Neural progenitor cell (in vitro differentiated cells): ENCODE measurements at regions not wholly inside any gene's neighbourhood (a gene's known extent, or its start where the extent isn't known, plus 50 kb on each side); places are given as distances from the start of the nearest gene placed in this dataset.

Experiments used
- DNase-seq: peaks from one replicate; pipeline ENCODE4 v3.0.0-alpha.2; 2016; ENCODE audit warnings: low spot score
- H2AFZ ChIP-seq: fragments of 200-600 bp; sonication (generic); replicated peaks from 2 replicates; pipeline ENCODE4 v1.6.1; 2016; ENCODE audit warnings: antibody characterized with exemption
- H3F3A ChIP-seq: fragments of 200-600 bp; sonication (generic); 2 replicates; pipeline ENCODE4 v1.6.1; 2016; ENCODE audit warnings: antibody characterized with exemption, low read depth
- H3K27ac ChIP-seq: fragments of 200-600 bp; sonication (generic); 2 replicates; pipeline ENCODE4 v1.5.1; 2016; ENCODE audit warnings: mild to moderate bottlenecking
- H3K27me3 ChIP-seq: fragments of 200-600 bp; sonication (generic); 2 replicates; pipeline ENCODE4 v1.6.1; 2016; ENCODE audit warnings: mild to moderate bottlenecking, moderate library complexity
- H3K36me3 ChIP-seq: fragments of 200-600 bp; sonication (generic); 2 replicates; pipeline ENCODE4 v1.5.1; 2016
- H3K4me1 ChIP-seq: fragments of 200-600 bp; sonication (generic); 2 replicates; pipeline ENCODE4 v1.6.1; 2016; ENCODE audit warnings: mixed run types
- H3K4me2 ChIP-seq: fragments of 200-600 bp; sonication (generic); 2 replicates; pipeline ENCODE4 v1.6.1; 2016
- H3K4me3 ChIP-seq: fragments of 200-600 bp; sonication (generic); 2 replicates; pipeline ENCODE4 v1.5.1; 2016
- H3K79me2 ChIP-seq: fragments of 200-600 bp; sonication (generic); 2 replicates; pipeline ENCODE4 v1.6.1; 2016; ENCODE audit warnings: low read depth
- H3K9ac ChIP-seq: fragments of 200-600 bp; sonication (generic); 2 replicates; pipeline ENCODE4 v1.6.1; 2016
- H3K9me3 ChIP-seq: fragments of 200-600 bp; sonication (generic); 2 replicates; pipeline ENCODE4 v1.5.1; 2016; ENCODE audit warnings: low read depth
- H4K20me1 ChIP-seq: fragments of 200-600 bp; sonication (generic); 2 replicates; pipeline ENCODE4 v1.6.1; 2016; ENCODE audit warnings: low read depth
- H3K27ac Mint-ChIP-seq: 3 replicates; pipeline ENCODE4 v1.8.0; 2021; ENCODE audit warnings: mixed read lengths
- H3K27me3 Mint-ChIP-seq: 2 replicates; pipeline ENCODE4 v1.8.0; 2022; ENCODE audit warnings: low read depth, mild to moderate bottlenecking, inconsistent platforms, moderate library complexity, mixed read lengths; ENCODE audit not compliant: insufficient read depth
- H3K36me3 Mint-ChIP-seq: 3 replicates; pipeline ENCODE4 v1.8.0; 2021; ENCODE audit warnings: mixed read lengths
- H3K4me1 Mint-ChIP-seq: 3 replicates; pipeline ENCODE4 v1.8.0; 2021; ENCODE audit warnings: mixed read lengths
- H3K4me3 Mint-ChIP-seq: 3 replicates; pipeline ENCODE4 v1.8.0; 2021; ENCODE audit warnings: mild to moderate bottlenecking, moderate library complexity, mixed read lengths
- H3K9me3 Mint-ChIP-seq: 3 replicates; pipeline ENCODE4 v1.8.0; 2020; ENCODE audit warnings: mixed read lengths
- EZH2 ChIP-seq: fragments of 200-600 bp; sonication (generic); IDR thresholded peaks from 2 replicates; pipeline ENCODE4 v1.6.1; 2017; ENCODE audit warnings: antibody characterized with exemption, mild to moderate bottlenecking, moderate library complexity
- EZH2phosphoT487 ChIP-seq: fragments of 200-600 bp; sonication (generic); IDR thresholded peaks from 2 replicates; pipeline ENCODE4 v1.6.1; 2017; ENCODE audit warnings: antibody characterized with exemption
- TF ChIP-seq, protein P1 (sequence below): fragments of 200-600 bp; sonication (generic); IDR thresholded peaks from 2 replicates; pipeline ENCODE4 v1.5.1; 2017; ENCODE audit warnings: antibody characterized with exemption, mild to moderate bottlenecking

DNA sequence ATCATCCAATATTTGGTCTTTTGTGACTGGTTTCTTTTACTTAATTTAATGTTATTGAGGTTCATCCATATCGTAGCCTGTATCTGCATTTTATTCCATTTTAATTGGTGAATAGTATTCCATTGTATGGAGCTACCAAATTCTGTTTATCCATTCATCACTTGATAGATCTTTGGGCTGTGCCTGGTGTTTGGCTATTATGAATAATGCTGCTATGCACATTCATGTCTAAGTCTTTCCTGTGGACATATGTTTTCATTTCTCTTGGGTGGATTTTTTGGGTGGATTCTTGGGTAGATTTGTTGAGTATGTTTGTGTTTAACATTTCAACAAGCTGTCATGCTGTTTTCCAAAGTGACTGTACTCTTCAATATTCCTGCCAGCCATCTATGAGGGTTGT, 52.5 kb upstream of the NEDD4L start:
- Histone ChIP-seq H2AFZ (no peak overlapping the region), H3F3A (no peaks in the 10 kb centered on the region), H4K20me1 (no peaks in the 10 kb centered on the region), H3K9ac (no peak overlapping the region), H3K36me3 (no peaks in the 10 kb centered on the region), H3K4me3 (no peak overlapping the region), H3K27me3 (no peaks in the 10 kb centered on the region), H3K4me1 (peaks cover 2% of the 10 kb centered on the region), H3K79me2 (no peaks in the 10 kb centered on the region), H3K4me2 (no peak overlapping the region), H3K27ac (no peak overlapping the region), H3K9me3 (no peaks in the 10 kb centered on the region)
- no peak for TF ChIP-seq EZH2phosphoT487
- TF ChIP-seq, protein P1, sequence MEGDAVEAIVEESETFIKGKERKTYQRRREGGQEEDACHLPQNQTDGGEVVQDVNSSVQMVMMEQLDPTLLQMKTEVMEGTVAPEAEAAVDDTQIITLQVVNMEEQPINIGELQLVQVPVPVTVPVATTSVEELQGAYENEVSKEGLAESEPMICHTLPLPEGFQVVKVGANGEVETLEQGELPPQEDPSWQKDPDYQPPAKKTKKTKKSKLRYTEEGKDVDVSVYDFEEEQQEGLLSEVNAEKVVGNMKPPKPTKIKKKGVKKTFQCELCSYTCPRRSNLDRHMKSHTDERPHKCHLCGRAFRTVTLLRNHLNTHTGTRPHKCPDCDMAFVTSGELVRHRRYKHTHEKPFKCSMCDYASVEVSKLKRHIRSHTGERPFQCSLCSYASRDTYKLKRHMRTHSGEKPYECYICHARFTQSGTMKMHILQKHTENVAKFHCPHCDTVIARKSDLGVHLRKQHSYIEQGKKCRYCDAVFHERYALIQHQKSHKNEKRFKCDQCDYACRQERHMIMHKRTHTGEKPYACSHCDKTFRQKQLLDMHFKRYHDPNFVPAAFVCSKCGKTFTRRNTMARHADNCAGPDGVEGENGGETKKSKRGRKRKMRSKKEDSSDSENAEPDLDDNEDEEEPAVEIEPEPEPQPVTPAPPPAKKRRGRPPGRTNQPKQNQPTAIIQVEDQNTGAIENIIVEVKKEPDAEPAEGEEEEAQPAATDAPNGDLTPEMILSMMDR, result no peak
- TF ChIP-seq EZH2, result no peak
- Mint-ChIP-seq H3K27me3 (no peaks in the 10 kb centered on the region), H3K36me3 (no peaks in the 10 kb centered on the region), H3K4me3 (no peak overlapping the region), H3K27ac (no peak overlapping the region), H3K4me1 (no peaks in the 10 kb centered on the region), H3K9me3 (peaks cover 2% of the 10 kb centered on the region)
- no peak for DNase-seq

GRCh38 chr18:57989536-57989935, 54.5 kb upstream of the NEDD4L start:
- Histone ChIP-seq H2AFZ (no peak overlapping the region), H3K9ac (no peak overlapping the region), H3F3A (no peaks in the 10 kb centered on the region), H3K27me3 (no peaks in the 10 kb centered on the region), H3K36me3 (no peaks in the 10 kb centered on the region), H3K4me3 (no peak overlapping the region), H3K27ac (no peak overlapping the region), H3K4me1 (peaks cover 8% of the 10 kb centered on the region), H3K4me2 (no peak overlapping the region), H4K20me1 (no peaks in the 10 kb centered on the region), H3K79me2 (no peaks in the 10 kb centered on the region), H3K9me3 (no peaks in the 10 kb centered on the region)
- TF ChIP-seq EZH2phosphoT487, result no peak
- TF ChIP-seq, protein P1, result no peak
- no peak for TF ChIP-seq EZH2
- no peaks in the 10 kb centered on the region for H3K27me3 Mint-ChIP-seq
- H3K4me1 Mint-ChIP-seq, result peaks cover 6% of the 10 kb centered on the region
- no peak overlapping the region for H3K4me3 Mint-ChIP-seq
- H3K27ac Mint-ChIP-seq, result no peak overlapping the region
- H3K9me3 Mint-ChIP-seq, result peaks cover 2% of the 10 kb centered on the region
- DNase-seq, result no peak
- H3K36me3 Mint-ChIP-seq, result no peaks in the 10 kb centered on the region

DNA sequence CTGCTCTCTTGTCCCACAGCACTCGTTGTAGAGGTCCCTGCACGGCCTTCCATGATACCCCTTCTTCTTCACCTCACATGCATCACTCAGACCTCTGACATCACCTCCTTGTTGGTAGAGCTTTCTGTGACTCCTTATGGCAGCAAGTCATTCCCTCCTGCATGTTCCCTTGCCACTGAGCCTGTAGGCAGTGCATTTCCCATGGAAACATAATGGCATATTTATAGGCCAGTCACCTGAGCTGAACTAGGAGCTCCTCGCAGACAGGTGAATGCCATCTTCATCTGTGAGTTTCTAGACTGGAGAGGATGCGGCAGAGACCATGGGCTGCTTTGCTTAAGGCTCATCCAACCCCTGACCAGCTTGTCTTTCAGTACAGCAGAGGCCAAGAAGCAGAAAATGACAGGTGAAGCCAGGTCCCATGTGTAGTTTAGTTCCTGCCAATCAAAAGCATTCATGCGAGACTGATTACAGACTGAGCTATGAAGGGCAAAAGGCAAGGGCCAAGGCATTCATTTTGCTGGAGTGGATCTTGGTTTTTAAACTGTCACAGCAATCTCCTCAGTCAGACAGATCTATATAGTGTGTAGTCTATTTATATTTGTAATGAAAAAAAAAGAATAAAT, 59.4 kb upstream of the NEDD4L start:
- no peak overlapping the region for H3K4me3 ChIP-seq
- no peak overlapping the region for H2AFZ ChIP-seq
- Mint-ChIP-seq H3K27me3 (peaks cover 8% of the 10 kb centered on the region), H3K9me3 (peaks cover 2% of the 10 kb centered on the region), H3K4me1 (peaks cover 9% of the 10 kb centered on the region), H3K4me3 (no peak overlapping the region), H3K36me3 (no peaks in the 10 kb centered on the region), H3K27ac (no peak overlapping the region)
- peaks cover 28% of the 10 kb centered on the region for H3K4me1 ChIP-seq
- H3K9ac ChIP-seq, result no peak overlapping the region
- H3K9me3 ChIP-seq, result no peaks in the 10 kb centered on the region
- H3K27ac ChIP-seq, result no peak overlapping the region
- H3K79me2 ChIP-seq, result no peaks in the 10 kb centered on the region
- H3K4me2 ChIP-seq, result no peak overlapping the region
- no peaks in the 10 kb centered on the region for H4K20me1 ChIP-seq
- TF ChIP-seq EZH2 (no peak), EZH2phosphoT487 (no peak)
- TF ChIP-seq, protein P1, result no peak
- DNase-seq, result no peak
- H3K36me3 ChIP-seq, result no peaks in the 10 kb centered on the region
- H3K27me3 ChIP-seq, result no peaks in the 10 kb centered on the region
- H3F3A ChIP-seq, result no peaks in the 10 kb centered on the region
